Ovary (tissue), 7 donors: ENCODE measurements at regions not wholly inside any gene's neighbourhood (a gene's known extent, or its start where the extent isn't known, plus 50 kb on each side); places are given as distances from the start of the nearest gene placed in this dataset.

Source experiments
- DNase-seq, 5 donors: peaks; one replicate each; pipeline ENCODE4 v3.0.0-alpha.2; 2019 to 2020
- H3K27ac ChIP-seq, 2 donors: fragments of 200-600 bp; one replicate each; pipeline versions ENCODE4 v1.5.1 to v1.8.0; 2019 to 2022
- H3K27me3 ChIP-seq: fragments of 200-600 bp; one replicate; pipeline ENCODE4 v1.8.0; 2022
- H3K36me3 ChIP-seq: fragments of 200-600 bp; sonication (generic); one replicate; pipeline ENCODE4 v1.5.1; 2019
- H3K4me1 ChIP-seq: one replicate; pipeline ENCODE4 v1.8.1; 2013; ENCODE audit warnings: mild to moderate bottlenecking, moderate library complexity; ENCODE audit not compliant: insufficient read depth
- H3K4me3 ChIP-seq: fragments of 200-600 bp; sonication (generic); one replicate; pipeline ENCODE4 v1.5.1; 2017
- H3K9me3 ChIP-seq, 2 donors: fragments of 200-600 bp in 1 of 2; sonication (generic) in 1 of 2; one replicate each; pipeline versions ENCODE4 v1.5.1 to v1.8.1; 2013 to 2019; ENCODE audit warnings: mild to moderate bottlenecking in 1 of 2, moderate library complexity in 1 of 2
- CTCF ChIP-seq, 3 donors: fragments of 450-650 bp in 2 of 3; fragments of 200-600 bp in 1 of 3; IDR thresholded peaks; one replicate each; pipeline versions ENCODE4 v1.5.1 to v1.8.0; 2016 to 2022; ENCODE audit warnings: antibody characterized with exemption in 3 of 3, mild to moderate bottlenecking in 1 of 3
- EP300 ChIP-seq: sonication (generic); formaldehyde crosslinking; IDR thresholded peaks from one replicate; pipeline ENCODE4 v1.6.1; 2017; ENCODE audit warnings: antibody characterized with exemption
- POLR2A ChIP-seq: fragments of 450-650 bp; IDR thresholded peaks from one replicate; pipeline ENCODE4 v1.6.1; 2017; ENCODE audit warnings: antibody characterized with exemption, mild to moderate bottlenecking, moderate library complexity
- WGBS, 3 donors: extraction: QIAGEN DNeasy Blood & Tissue Kit in 1 of 3; methylation state at CpG; one replicate each; pipeline versions ENCODE4 v1.1.5 to v1.1.7; 2013 to 2017; 5-methylcytosine and 5-hydroxymethylcytosine counted together
- intact Hi-C, 4 donors: fragments of 100-400 bp; cut with DNase I; formaldehyde crosslinking; loops; one replicate each; pipeline versions ENCODE4 v1.11.0 to v1.15.1; 2022 to 2023
- donor health status: DM: no; HTN: no; CAD: no; lungs with moderate emphysema.
- donor health status: DM: no; HTN: no; CAD: no.
- donor health status: Bipolar disorder and iron deficiency.
- donor health status: DM: no; HTN: no; CAD: no.
- donor health status: DM: yes; HTN: yes; CAD: no.

GRCh38 chr2:187206471-187206870 lies 241.6 kb downstream of the CALCRL start:
- TF ChIP-seq POLR2A (no peak), CTCF (IDR thresholded peaks at IDR 0.05) (no peak), EP300 (no peak)
- Histone ChIP-seq H3K4me3 (no peak overlapping the region), H3K27me3 (no peaks in the 10 kb centered on the region), H3K4me1 (no peaks in the 10 kb centered on the region), H3K36me3 (no peaks in the 10 kb centered on the region), H3K9me3 (no peaks in the 10 kb centered on the region), H3K27ac (no peak overlapping the region)
- intact Hi-C loops: no loop called here
- no peak for DNase-seq
- 28 to 54% (median 42%) methylated on average over 1 of the region's 1 CpG for WGBS, 3 donors

GRCh38 chr2:187206071-187206470 lies 242.0 kb downstream of the CALCRL start:
- Histone ChIP-seq H3K4me3 (no peak overlapping the region), H3K9me3 (no peaks in the 10 kb centered on the region), H3K4me1 (no peaks in the 10 kb centered on the region), H3K27me3 (no peaks in the 10 kb centered on the region), H3K36me3 (no peaks in the 10 kb centered on the region), H3K27ac (no peak overlapping the region)
- DNase-seq: no peak
- WGBS, 3 donors: 78 to 86% (median 83%) methylated on average over 4 of the region's 4 CpGs
- no peak for TF ChIP-seq CTCF (IDR thresholded peaks at IDR 0.05)
- TF ChIP-seq EP300: no peak
- no peak for TF ChIP-seq POLR2A
- intact Hi-C loops: no loop called here

GRCh38 chr2:187198136-187198535 lies 249.9 kb downstream of the CALCRL start:
- H3K27me3 ChIP-seq: no peaks in the 10 kb centered on the region
- no peaks in the 10 kb centered on the region for H3K4me1 ChIP-seq
- no peaks in the 10 kb centered on the region for H3K9me3 ChIP-seq
- H3K36me3 ChIP-seq: no peaks in the 10 kb centered on the region
- no peak for DNase-seq
- TF ChIP-seq CTCF (IDR thresholded peaks at IDR 0.05) (no peak), POLR2A (no peak), EP300 (no peak)
- intact Hi-C loops: no loop called here
- no peak overlapping the region for H3K4me3 ChIP-seq
- H3K27ac ChIP-seq: no peak overlapping the region

- no peaks in the 10 kb centered on the region for H3K27me3 ChIP-seq
- TF ChIP-seq POLR2A: no peak
- TF ChIP-seq EP300: no peak
- TF ChIP-seq CTCF (IDR thresholded peaks at IDR 0.05): no peak
- no peak overlapping the region for H3K4me3 ChIP-seq
- DNase-seq: no peak
- H3K4me1 ChIP-seq: no peaks in the 10 kb centered on the region
- H3K36me3 ChIP-seq: no peaks in the 10 kb centered on the region
- H3K27ac ChIP-seq: no peak overlapping the region
- H3K9me3 ChIP-seq: no peaks in the 10 kb centered on the region
- intact Hi-C loops: no loop called here
Measured at GRCh38 chr2:187194049-187194448, 254.0 kb downstream of the CALCRL start.
